ENCODE measurements at regions not wholly inside any gene's neighbourhood (a gene's known extent, or its start where the extent isn't known, plus 50 kb on each side); places are given as distances from the start of the nearest gene placed in this dataset.

DNA sequence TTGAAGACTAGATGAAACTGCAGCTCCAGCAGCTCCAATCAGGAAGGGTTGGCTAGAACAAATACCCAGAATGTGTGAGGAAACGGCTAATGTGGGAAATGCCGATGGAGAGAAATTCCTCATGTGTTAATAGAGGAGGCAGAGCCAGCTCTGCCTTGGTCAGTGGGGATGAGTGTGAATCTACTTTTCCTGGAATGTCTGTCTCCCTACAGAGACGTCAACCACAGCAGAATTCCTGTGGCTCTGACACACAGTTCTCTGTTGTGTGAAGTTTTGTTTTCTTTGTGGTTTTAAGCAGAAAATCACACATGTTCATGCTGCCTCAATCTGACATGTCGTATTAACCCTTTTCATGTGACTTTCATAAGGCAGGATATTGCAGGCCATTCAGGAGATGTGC, 476.6 kb upstream of the WWC1 start:
- in situ Hi-C loops (cut with MboI; ENCODE audit: low sequenced_read_pairs) = no loop called here

DNA sequence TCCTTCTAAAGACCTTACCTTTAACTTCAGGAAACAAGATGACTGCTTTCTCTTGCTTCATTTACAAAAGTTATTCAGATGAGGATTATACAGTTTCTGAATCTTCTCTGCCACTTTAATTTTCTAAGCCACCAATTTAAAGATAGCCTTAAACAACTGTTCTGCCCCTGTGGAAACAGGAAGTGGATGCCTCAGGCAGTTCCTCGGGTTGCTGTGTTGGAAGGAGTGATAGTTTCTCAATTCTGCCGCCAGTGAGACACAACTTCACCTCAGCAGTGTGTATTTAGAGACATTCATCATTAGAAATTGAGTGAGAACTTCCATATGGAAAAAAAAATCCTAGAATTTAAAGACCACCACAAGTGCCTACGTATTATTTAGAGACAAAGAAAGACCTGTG, 475.1 kb upstream of the WWC1 start:
- in situ Hi-C loops (cut with MboI; ENCODE audit: low sequenced_read_pairs) = no loop called here

DNA sequence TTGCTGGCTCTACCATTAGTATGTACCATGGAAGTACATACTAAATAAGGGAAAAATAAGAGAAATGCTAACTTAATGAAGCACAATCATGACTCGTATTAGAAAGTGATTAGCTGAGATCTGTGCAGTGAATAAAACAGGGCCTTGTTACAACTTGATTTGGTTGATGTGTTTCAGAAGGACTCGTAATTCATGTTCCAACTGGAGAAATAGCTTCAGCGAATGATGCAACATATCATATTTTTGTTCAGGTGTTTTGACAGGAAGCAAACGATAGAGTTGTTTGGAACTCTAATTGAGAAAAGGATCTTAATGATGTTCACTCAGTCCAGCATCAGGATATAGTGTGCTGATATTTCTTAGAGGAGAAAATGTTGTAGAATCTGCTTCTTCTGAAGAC, 474.6 kb upstream of the WWC1 start:
- in situ Hi-C loops (cut with MboI; ENCODE audit: low sequenced_read_pairs) = no loop called here

DNA sequence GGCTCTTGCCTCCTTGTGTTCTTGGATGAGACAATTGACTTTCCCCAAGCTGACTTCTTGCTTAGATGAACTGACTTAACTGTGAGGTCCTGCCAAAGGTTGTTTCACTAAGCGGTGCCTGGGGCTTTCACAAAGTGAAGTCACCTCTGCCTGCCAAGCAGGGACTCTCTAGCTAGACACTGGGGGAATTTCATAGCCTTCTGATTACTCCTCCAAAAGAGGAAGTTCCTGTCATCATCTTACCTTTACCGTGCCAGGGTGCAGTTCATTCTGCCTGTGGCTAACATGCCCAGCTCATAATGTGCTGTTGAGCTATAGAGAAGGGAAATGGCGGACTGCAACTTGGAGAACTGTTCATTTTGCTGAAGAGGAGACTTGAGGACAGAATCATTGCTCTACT, 472.0 kb upstream of the WWC1 start:
- in situ Hi-C loops (cut with MboI; ENCODE audit: low sequenced_read_pairs) = no loop called here

DNA sequence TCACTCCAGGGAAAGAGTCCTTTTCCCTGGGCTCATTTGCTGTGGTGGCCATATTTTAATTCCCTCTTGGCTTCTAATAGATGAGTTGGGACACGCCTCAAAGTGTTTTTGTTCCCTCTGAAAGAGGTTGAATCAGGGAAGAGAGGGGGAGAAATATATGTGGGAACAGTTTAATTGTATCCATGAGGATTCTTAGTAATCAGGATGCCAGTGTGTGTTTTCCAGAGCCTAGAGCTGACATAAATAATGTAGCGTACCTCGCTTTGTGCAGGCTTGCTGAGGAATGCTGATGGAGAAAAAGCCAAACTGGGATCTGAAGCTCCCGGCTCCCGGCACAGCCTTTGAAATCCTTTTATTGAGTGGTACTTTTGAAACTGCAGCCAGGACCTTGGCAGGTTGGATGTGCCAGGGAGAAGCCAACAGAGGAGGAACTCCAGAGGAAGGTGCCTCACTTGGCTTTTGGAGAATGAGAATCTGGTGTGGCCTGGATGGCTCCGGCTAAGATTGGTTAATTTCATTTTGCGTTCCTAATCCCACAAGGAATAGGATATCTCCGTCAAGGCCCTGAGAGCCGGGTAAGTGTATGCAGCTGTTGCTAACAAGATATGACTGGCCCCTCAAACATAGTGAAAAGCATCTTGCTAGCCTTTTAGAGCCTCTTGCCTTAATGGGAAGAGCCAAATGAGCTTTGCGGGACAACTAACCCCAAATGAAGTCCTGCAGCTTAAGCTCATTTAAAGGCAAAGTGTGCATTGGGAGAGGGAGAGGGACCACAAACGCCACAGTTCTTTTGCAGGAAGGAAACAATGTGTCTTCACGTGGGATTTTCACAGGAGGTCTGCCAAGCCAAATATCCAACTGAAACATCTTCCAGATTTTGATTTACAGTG, 471.1 kb upstream of the WWC1 start:
- in situ Hi-C loops (cut with MboI; ENCODE audit: low sequenced_read_pairs) = no loop called here

DNA sequence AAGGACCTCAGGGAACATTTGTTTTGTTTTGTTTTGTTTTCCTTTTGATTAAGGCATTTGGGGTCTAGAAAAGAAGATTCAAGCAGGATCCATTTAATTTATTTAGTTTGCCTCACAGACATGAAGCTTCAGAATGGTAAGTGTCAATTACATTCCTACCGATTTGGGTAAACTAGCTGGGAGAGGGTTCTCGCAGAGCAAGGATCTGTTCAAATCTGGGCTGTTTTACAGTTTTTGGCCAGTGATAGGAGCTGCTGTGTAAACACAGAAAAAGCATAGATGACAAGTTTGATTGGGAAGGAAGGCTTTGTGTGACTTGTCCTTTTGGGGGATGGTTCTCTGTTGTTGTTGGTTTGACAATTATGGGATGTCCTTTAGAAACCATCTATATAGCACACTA, 470.3 kb upstream of the WWC1 start:
- in situ Hi-C loops (cut with MboI; ENCODE audit: low sequenced_read_pairs) = no loop called here

DNA sequence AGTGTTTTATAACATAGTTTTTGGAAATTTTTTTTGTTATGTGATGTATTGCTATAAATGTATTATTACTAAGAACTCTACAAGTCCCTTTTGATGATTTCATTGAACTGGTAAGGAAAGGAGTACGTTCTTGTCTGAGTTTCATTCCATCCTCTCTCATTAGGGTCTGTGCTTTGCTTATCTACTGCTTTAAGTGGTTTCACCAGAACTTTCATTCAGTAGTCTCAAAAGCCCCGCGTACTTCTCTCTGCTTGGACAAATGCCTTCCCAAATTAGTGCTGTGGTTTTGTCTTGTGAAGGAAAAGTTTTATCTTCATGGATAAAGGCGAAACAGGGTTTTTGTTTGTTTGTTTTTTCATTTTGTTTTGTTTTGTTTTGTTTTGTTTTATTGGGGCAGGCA, 469.8 kb upstream of the WWC1 start:
- in situ Hi-C loops (cut with MboI; ENCODE audit: low sequenced_read_pairs) = no loop called here

DNA sequence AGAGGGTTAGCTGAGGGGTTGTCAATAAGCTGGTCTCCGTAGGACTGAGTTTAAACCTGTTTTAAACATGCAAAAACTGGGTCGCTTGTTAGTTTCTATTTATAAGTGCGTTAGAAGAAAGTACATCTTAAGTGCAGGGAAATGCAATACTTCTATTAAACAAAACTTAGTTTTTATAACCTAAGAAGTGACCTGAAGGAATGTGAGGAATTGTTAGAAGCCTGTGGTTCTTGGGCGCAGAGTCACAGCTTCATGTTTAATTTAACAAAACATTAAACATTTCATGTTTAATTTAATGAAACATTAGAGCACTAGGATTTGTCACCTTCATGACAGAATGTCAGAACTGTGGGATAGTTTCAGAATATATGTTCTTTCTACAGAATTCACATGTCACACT, 469.2 kb upstream of the WWC1 start:
- in situ Hi-C loops (cut with MboI; ENCODE audit: low sequenced_read_pairs) = no loop called here

DNA sequence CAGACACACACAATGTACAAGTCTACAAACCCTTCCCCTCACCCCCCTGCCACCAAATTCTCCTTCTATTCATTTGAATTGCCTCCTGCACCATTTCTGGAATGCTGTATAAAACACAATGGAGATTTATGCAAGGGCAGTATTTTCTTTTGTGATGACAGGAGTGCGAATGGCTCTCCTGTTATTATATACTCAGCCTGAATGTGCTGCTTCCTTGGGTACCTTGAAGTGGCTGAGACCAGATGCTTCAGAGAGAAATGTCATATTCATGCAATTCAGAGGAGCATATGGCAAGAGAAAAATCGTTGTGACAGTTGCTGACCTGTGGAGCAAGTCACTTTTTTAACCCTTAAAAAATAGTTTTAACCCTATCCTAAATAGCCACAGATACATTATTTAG, 468.0 kb upstream of the WWC1 start:
- in situ Hi-C loops (cut with MboI; ENCODE audit: low sequenced_read_pairs) = no loop called here

DNA sequence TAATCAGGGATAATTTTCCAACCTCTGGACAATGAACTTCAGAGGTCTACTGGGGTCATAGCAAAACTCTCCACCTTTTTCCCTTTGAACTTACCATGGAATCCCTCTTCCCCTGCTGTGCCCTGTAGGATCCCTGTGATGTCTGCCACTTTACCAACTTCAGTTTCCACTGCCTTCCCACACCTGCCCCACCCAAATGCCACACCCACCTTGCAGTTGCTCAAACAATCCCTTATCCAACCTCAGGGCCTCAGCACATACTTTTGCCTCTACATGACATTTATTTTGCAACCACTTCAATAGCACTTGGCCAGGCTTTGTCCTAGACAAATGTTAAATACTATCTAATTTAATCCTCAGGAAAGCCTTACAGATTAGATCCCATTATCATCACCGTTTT, 463.7 kb upstream of the WWC1 start:
- in situ Hi-C loops (cut with MboI; ENCODE audit: low sequenced_read_pairs) = no loop called here

DNA sequence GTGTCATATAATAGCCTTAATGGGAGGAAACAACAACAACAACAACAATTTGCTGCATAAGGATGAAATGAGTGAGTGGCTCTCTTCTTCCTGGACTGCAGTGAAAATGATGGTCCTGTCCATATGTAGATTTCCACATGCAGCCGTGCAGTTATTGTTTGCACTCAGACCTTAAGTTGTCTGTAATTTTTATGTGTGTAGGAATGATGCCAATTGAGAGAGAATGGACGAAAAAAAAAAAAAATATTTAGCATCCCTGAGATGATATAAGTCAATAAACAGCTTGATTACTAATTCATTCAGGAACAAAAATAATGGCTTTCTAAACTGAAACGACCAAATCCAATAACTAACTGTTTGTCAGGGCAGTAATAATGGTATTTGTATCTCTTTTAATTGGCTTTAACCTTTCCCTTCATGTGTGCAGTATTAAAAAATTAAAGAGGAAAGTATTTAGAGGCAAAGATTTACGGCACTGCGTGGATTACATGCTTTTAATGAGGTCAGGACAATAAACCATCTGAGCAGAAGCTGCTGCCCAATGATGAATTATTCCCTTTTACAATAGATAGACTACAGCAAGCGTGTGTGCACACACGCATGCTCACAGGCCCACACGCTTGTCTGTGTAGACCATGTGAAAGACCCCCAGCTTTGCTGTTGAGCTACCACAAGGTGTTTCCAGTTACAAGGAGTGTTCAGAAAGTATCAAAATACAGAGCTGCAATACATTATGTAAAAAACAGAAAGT, 459.5 kb upstream of the WWC1 start:
- in situ Hi-C loops (cut with MboI; ENCODE audit: low sequenced_read_pairs) = no loop called here

DNA sequence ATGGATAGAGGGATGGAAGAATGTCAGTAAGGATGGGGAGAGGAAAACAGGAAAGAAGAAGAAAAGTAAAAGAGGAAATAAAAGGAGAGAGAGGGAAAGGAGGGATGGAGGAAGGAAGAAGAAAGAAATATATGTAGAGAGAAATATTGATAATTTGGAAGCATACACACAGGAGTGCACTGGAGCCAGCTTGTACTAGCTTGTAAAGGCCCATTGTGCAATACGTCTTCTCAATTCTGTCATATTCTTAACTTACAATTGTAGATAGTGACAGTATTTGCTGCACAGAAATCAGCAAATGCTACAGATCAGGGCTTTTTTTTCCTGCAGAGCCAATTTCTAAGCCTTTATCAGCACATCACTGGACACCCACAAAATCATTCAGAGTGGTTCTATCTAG, 458.8 kb upstream of the WWC1 start:
- in situ Hi-C loops (cut with MboI; ENCODE audit: low sequenced_read_pairs) = no loop called here

DNA sequence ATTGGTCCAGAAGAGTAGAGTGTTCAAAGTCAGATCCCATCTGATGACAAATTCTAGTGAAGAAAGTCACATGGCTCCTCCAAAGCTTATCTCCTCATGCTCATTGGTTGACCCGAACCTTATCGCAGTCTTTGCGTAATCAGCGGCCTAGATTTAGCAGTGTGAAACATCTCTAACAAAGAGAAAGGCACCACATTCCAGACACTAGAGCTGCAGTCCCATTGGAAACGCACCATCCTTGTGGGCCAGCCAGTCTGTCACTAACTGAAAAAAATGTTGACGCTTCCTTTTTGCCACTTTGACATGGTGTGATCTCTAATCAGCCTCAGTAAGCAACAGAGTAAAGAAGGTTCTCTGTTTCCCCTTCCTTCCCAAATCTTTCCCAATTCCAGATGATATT, 458.0 kb upstream of the WWC1 start:
- in situ Hi-C loops (cut with MboI; ENCODE audit: low sequenced_read_pairs) = no loop called here

DNA sequence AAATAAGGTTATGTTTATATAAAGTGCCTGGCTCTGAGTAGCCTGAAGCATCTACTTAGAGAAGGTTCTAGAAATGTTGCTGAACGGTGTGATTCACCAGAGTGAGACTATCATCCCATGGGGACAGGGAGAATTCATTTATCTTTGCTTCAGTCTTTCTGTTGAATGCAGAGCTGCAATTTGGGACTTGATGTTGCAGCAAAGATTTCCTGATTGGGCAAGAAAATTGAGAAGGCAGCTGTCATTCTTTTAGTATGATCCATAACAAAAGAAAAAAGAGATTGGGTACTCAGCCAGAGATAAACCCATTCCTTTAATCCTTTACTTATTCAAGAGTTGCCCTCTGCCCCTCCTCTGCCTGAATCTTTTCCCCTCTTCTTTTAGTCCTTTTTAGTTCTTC, 456.3 kb upstream of the WWC1 start:
- in situ Hi-C loops (cut with MboI; ENCODE audit: low sequenced_read_pairs) = no loop called here

DNA sequence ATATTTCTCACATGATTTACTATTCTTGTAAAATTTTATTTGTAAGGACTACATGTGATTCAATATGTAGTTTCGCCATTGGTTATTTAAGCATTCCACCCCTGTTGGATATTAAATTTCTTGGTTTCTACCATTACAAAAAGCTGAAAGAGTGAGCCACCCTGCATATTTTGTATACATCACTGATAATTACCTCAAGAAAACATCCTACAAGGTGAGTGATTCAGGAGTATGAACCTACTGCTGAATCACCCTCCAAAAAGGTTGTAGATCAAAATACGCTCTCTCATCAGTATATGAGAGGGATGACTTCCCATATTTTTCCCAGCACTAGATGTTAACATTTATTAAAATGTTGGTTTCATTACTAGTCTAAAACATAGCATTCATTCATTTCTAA, 454.3 kb upstream of the WWC1 start:
- in situ Hi-C loops (cut with MboI; ENCODE audit: low sequenced_read_pairs) = no loop called here

DNA sequence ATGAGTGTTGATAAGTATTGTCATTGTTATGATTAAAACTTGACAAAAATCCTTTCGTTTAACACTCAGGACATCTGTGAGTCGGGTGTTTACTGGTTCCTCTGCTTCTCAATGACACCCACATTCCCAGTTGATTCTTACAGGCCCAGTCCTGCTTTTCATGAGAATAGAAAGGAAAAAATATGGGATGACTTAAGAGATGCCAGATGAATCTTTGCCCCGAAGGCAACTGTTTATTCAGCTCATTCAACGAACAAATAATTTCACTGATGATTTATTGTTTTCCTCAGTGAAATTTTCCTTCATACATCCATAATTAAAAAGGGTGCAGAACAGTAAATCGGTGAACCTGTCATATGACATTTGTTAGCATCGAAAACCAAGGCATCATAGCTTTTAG, 452.4 kb upstream of the WWC1 start:
- in situ Hi-C loops (cut with MboI; ENCODE audit: low sequenced_read_pairs) = no loop called here

DNA sequence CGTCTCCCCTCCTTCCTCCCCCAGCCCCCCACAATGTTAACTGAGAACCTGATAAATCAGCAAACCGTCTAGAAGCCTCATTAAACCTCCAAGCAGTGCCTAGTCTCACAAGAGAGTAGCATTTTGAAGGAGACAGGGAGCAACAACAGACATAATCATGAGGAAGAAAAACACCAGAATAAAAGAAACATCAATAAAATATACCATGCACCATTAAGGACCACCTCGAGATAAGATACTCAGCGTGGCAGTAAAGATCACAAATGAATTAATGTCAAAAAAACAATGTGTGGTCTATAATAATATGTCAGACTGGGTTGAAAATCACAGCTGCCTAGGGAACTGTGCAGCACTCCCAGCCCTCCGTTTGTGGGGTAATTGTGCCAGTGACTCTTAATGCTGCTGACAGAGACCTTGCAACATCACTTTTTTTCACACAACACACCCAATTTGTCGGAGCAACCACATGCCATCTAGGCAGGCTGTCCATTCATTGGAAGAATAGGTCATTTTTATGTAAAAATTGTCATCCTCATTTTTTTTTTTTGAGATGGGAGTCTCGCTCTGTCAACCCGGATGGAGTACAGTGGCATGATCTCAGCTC, 450.8 kb upstream of the WWC1 start:
- in situ Hi-C loops (cut with MboI; ENCODE audit: low sequenced_read_pairs) = no loop called here

DNA sequence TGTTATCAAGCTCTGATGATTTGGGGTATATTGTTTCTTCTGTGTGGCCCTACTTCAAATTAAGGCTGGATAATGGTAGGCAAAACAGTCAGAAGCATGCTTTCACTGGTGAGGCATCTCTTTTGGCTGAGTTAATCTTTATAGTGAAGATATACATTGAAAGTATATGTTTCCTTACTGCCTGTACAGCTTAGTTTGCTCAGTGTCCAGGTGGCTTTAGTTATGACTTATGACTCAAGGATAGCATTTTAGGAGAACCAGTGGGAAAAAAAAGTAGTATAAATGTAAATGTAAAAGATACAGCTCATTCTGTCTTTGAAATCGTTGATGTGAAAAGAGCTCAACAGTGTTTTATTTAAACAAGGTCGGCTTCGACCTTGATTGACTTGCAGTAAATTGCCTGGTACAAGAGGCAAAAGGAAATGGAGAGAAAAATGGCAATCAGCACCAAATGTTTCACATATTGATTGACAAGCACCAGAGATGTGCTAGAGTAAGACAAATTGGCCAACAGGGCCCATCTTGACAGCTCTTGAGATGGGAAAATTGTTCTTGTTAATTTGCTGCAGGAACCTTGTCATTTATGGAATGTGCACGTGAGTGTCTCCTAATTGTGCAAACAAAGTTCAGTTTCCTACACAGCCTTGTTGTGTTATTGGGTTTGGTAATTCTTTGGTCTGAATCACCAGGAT, 447.4 kb upstream of the WWC1 start:
- in situ Hi-C loops (cut with MboI; ENCODE audit: low sequenced_read_pairs) = no loop called here

DNA sequence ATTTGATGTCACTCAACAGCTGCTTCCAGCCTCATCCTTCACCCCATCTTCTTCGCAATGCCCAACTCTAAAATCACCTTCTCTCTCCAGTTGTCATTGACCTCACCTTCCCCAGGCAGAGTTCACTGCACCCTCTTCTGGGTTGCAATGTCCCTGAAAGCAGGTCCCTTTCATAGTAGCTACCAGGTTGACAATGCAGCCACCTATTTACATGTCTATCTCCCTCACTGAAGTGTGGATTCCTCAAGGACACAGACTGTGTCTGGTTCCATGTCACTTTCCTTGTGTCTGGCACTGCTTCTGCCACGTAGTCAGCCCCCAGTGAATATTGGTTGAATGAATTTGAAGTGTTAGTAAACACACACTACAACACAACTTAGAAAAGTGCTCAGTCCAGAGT, 445.5 kb upstream of the WWC1 start:
- in situ Hi-C loops (cut with MboI; ENCODE audit: low sequenced_read_pairs) = no loop called here

DNA sequence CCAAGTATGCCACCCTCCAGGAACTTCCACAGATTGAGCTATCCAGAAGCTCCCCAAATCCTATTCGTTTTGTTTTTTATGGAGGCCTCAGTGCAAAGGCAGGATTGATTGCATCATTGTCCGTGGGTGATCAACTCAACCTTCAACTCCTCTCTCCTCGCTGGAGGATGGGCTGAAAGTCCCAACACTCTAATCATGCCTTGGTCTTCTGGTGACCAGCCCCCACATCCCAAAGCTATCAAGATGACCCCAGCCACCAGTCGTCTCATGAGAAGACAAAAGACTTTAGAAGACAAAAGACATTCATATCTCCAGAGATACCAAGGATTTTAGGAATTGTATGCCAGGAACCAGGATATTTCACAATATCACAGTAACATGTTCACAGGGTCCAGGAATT, 441.6 kb upstream of the WWC1 start:
- in situ Hi-C loops (cut with MboI; ENCODE audit: low sequenced_read_pairs) = no loop called here

DNA sequence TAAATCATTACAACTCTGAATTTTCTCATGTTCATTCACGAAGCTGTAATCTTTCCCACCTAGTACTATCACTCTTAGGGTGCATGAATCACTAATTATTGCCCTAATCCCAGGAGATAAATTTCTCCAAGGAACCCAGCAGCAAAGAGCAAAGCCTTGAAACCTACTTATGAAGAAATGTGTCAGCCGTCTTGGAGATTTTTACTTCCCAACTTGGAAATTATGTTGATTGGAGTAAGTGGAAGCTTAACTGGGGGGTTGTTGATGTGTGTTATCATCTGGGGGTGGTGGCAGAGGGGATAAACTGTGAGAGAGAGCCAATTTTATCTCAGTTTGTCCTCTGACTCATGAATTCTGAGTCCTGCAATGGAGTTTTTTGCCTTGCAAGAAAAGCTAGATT, 440.5 kb upstream of the WWC1 start:
- in situ Hi-C loops (cut with MboI; ENCODE audit: low sequenced_read_pairs) = no loop called here

Data from HL-60/S4 (cell line).